Stimulated activated CD8-positive, alpha-beta memory T cell treated with anti-CD3 and anti-CD28 coated beads, Interleukin-7, amount 100 ng/mL, for 4 hours (primary cell): ENCODE measurements at regions not wholly inside any gene's neighbourhood (a gene's known extent, or its start where the extent isn't known, plus 50 kb on each side); places are given as distances from the start of the nearest gene placed in this dataset.

Experiments
- DNase-seq, 2 donors: peaks; one replicate each; pipeline ENCODE4 v3.0.0-alpha.2; 2020; ENCODE audit warnings: low read depth in 2 of 2

DNA sequence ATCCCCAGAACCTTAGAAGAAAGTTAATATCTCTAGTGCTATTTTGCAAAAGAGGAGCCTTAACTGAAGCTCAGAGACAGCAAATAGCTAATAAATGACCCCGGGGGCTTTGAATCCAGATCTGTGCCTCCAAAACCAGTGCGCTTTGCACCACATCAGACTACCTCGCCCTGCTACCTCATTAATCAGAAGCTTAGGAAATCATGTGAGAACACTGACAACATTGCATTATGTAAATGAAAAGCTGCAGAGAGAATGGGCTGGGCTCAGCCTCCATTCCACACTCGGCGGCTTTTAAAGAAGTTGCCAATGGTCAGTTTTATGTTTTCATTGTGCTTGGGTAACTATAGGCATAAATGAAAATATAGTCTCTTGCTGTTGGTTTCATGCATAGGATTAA is 54.0 kb upstream of the STMND1 start:
- DNase-seq = no peak

GRCh38 chr6:17045581-17046322 is 56.1 kb upstream of the STMND1 start:
- DNase-seq = no peak

DNA sequence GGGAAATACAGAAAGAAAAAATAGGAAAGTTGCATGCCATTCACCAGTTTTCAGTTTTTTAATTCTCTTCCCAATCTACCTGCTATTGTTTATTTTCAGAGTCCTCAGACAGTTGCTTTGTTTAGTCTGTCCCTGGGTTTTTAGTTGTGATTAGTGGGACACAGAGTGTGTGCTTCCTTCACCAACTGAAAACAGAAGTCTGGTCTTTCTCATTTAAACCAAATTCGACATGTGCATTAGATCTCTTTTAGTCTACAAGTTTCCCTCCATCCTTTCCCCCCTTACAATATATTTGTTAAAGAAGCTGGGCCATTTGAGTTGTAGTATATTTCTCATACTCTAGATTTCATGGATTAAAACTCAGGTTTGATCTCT is 58.7 kb upstream of the STMND1 start:
- DNase-seq = no peak

- no peak for DNase-seq
These were observed 59.3 kb upstream of the STMND1 start for GRCh38 chr6:17042422-17043147.

DNA sequence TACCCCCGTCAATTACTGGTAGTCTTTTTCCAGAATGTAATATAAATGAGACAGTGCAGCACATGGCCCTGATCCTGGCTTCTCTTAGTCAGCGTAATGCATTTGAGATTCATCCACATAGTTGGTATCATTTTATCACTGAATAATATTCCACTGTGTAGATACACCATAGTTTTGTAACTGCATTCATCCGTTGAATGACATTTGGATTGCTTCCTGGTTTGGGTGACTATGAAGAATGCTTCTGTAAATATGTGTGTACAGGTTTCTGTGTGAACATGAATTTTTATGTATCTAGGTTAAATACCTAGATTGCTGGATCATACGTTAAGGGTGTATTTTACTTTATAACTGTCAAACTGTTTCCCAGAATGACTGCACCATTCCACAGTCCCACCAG is 62.6 kb upstream of the STMND1 start:
- no peak for DNase-seq

DNA sequence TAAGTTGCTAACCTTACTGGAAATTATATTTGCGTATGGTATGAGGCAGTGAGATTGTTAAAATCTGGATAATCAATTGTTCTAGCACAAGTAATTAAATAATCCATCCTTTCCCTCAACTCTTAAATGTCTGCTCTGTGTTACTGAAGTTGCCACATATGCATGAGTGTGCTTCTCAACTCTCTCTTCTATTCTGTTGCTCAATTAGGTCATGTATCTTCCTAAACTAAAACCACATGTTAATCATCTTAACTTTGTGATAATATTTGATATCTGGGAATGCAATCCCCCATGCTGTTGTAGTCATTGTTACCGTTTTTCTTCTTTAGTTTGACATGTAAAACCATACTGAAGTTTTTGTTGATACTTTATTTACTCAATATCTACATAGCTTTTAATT is 63.5 kb upstream of the STMND1 start:
- no peak for DNase-seq

GRCh38 chr6:17036065-17036393 is 65.8 kb upstream of the STMND1 start:
- DNase-seq = no peak

GRCh38 chr6:17035257-17036064 is 66.4 kb upstream of the STMND1 start:
- no peak for DNase-seq

DNA sequence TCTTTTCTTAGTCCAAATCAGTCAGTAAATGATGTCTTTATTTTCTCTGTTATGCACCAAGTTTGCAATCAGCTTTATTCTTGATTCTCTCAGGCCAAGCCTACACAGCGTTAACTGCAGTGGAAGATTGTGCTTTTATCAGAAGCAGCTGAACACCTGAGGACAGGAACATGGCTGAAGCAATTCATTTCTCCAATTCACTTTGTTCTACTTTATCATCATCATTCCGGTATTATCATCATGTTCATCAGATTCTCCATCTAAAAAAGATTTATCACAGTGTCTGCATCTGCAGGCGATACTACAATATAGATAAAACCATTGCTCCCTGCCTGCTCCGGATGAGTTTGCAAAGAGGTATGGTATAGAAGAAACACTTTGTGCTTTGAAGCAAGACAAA is 68.1 kb upstream of the STMND1 start:
- no peak for DNase-seq

- DNase-seq = no peak
These were observed 68.7 kb upstream of the STMND1 start for GRCh38 chr6:17032988-17033634.

- no peak for DNase-seq
These were observed 69.3 kb upstream of the STMND1 start for GRCh38 chr6:17032590-17032987.

DNA sequence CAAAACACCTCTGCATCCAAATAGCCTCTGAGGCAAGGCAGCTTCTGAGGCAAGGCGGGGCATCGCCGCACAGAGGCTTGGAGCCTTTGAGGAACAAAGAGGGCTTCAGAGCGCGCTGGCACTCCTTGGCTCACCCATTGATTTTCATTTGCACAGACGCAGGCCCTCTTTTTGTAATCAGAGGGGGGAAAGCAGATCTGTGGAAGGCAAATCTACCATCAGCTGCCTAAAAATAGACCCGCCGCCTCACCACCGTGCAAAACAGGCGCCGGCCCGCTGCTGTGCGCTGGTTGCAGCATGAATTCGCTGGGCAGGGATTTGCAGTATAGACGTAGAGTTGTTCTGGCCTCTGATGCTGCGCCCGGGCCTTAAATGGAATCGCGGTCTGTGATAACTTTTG is 69.9 kb upstream of the STMND1 start:
- DNase-seq = no peak

DNA sequence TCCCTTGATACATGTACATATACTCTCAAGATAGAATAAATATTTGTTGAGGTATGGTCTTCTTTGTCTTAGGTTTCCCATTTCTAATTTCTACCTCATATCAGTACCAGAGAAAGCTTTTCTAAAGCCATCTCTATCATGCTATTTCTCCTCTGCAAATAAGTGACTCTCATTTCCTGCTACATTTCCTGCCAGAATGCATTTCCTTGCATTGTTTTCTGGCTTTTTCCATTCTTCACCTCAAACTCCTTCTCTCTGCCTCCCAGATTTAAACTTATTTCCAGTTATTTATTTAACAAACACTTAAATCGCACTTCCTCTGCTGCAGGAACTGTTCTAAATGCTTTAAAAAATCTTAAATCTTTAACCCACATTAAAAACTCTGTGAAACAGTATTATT is 74.4 kb upstream of the STMND1 start:
- DNase-seq = no peak

GRCh38 chr6:17022604-17023003 is 79.2 kb upstream of the STMND1 start:
- no peak for DNase-seq

GRCh38 chr6:17021539-17021889 is 80.3 kb upstream of the STMND1 start:
- DNase-seq = no peak

DNA sequence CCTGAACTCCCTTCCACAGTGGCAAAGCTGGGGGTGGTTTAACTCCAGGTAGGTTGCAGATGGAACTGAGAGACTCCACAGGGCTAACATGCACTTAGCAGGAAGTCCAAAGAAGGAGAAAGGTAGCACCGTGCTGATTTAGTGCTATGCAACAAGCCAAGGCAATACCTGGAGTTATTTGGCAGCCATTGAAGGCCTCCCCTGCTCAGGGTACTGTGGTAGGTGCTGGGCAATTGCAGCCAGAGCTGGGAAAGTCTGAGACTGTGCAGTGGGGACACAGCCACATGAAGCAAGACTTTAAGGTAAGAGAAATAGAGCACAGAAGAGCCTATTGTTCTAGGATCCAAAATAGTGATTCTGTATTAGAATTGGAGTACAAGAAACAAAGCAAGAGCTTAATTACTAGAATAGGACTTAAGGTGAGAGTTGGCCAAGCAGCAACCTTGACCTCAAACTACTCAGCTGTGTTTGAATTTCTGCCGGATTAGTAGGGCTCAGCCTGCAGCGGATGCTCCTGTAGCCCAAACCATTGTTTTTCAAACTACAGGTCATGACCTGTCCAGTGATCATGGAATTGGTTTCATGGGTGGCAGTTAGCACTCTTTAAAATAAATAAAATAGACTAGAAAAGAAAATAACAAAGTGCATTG is 80.8 kb upstream of the STMND1 start:
- no peak for DNase-seq

DNA sequence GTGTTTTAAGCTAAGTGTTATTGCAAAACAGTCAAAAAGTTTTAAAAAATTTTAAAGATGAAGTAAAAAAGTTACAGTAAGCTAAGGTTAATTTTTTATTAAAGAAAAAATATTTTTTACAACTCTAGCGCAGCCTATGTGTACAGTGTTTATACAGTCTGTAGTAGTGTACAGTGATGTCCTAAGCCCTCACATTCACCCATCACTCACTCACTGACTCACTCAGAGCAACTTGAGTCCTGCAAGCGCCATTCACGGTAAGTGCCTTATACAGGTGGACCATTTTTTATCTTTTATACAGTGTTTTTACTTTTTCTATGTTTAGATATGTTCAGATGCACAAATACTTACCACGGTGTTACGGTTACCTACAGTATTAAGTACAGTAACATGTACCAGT is 83.4 kb upstream of the STMND1 start:
- DNase-seq = no peak

- DNase-seq = no peak
These were observed 84.4 kb upstream of the STMND1 start for GRCh38 chr6:17017416-17017815.

GRCh38 chr6:17015551-17016381 is 86.1 kb upstream of the STMND1 start:
- DNase-seq = peak; percentile 5 to 40

DNA sequence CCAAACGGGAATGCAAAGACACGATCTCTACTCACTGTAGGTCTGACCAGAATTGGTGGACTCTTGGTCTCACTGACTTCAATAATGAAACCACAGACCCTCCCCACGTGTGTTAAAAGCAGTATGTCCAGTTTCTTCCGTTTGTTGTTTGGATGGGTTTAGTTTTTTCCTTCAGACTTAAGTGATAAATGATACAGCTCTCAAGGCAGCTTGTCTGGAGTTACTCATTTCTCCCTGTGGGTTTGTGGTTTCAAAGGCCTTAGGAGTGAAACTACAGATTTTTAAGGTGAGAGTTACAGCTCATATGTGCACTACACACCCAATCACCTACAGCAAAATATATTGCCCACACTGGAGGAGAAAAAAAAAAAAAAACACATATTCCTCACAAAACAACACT is 86.7 kb upstream of the STMND1 start:
- DNase-seq = no peak

DNA sequence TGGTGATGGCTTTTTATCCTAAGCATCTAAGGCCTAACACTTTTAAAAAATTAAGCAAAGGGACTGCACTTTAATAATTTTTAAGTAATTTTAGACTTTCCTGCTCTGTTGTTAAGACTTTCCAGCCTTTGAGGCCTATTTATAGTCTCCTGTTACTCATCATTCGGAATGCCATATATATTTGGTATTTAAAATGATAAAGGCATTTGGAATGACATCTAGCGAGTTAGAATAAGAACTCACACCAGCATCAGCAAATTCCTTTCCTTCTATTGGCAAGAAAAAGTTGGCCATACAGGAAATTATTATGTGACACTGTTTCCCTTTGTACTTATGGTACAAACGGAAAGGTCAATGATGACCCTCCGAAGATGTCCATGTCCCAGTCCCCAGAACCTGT is 88.1 kb upstream of the STMND1 start:
- DNase-seq = no peak
